ENCODE measurements at regions not wholly inside any gene's neighbourhood (a gene's known extent, or its start where the extent isn't known, plus 50 kb on each side); places are given as distances from the start of the nearest gene placed in this dataset.

GRCh38 chr1:218996362-218996761, 177.3 kb upstream of the LYPLAL1 start:
- H2AFZ ChIP-seq (ENCODE audit: control insufficient read depth, low read depth, low read length), result no peak overlapping the region
- H3K27me3 ChIP-seq (replicated peaks in 1 of 2; ENCODE audit: control insufficient read depth in 2 of 2, insufficient read depth in 2 of 2, low read length in 1 of 2), result no peaks in the 10 kb centered on the region
- no peak overlapping the region for H3K9ac ChIP-seq (ENCODE audit: control insufficient read depth, insufficient read depth, low read length)
- no peak overlapping the region for H3K27ac ChIP-seq (ENCODE audit: control insufficient read depth, insufficient read depth)
- ATAC-seq, result peak; percentile 51; the same call in 1 of the 3 replicates
- H4K20me1 ChIP-seq (ENCODE audit: control insufficient read depth, insufficient read depth), result no peaks in the 10 kb centered on the region
- no peaks in the 10 kb centered on the region for H3K79me2 ChIP-seq (ENCODE audit: control insufficient read depth, insufficient read depth, low read length)
- SMC1A ChIA-PET (ENCODE audit: uncharacterized antibody, unreplicated experiment), result interaction anchor here (1.0 to 1.5 kb wide), 2 partner anchors 14 to 432 kb away, joined by 3 to 5 read pairs; no protein-coding TSS in a partner anchor
- H3K4me1 ChIP-seq (ENCODE audit: control insufficient read depth, insufficient read depth, low read length), result no peaks in the 10 kb centered on the region
- DNase-seq (ENCODE audit: low read depth, low spot score), result no peak
- H3K4me2 ChIP-seq (ENCODE audit: control insufficient read depth, insufficient read depth), result no peak overlapping the region
- intact Hi-C loops (cut with micrococcal nuclease; ENCODE audit: unreplicated experiment), result no loop called here
- FAIRE-seq, result no peak
- H3K4me3 ChIP-seq, result no peak overlapping the region
- H3K9me3 ChIP-seq (replicated peaks; ENCODE audit: control insufficient read depth, insufficient read depth, low read length), result no peaks in the 10 kb centered on the region
- no peaks in the 10 kb centered on the region for H3K36me3 ChIP-seq (ENCODE audit: control insufficient read depth in 2 of 2, insufficient read depth in 2 of 2, low read length in 1 of 2)
- no TSS peak for BruUV-seq (replicated peaks)
- POLR2A ChIA-PET, result no interaction called here
- CTCF ChIA-PET, result no interaction called here
- RAD21 ChIA-PET (ENCODE audit: unreplicated experiment), result interaction anchor here (1.0 kb wide), 1 partner anchor 192 kb away, joined by 3 read pairs; no protein-coding TSS in a partner anchor
- in situ Hi-C loops (cut with MboI), result no loop called here
- TF ChIP-seq PAX5 (IDR thresholded peaks at IDR 0.05; ENCODE audit: borderline replicate concordance, low read depth, low read length) (no peak), SP1 (IDR thresholded peaks at IDR 0.05; ENCODE audit: low read depth, low read length) (no peak), E4F1 (IDR thresholded peaks at IDR 0.05; ENCODE audit: borderline replicate concordance, partially characterized antibody) (no peak), RCOR1 (conservative IDR thresholded peaks at IDR 0.05; ENCODE audit: low read depth, low read length) (no peak), CHD1 (IDR thresholded peaks at IDR 0.05; ENCODE audit: low read depth, low read length) (no peak), EP300 (IDR thresholded peaks at IDR 0.05; ENCODE audit: borderline replicate concordance in 1 of 2, control insufficient read depth in 1 of 2, low read depth in 2 of 2, low read length in 2 of 2) (no peak), SPI1 (IDR thresholded peaks at IDR 0.05; ENCODE audit: borderline replicate concordance, insufficient read depth, low read depth, low read length) (no peak), GATAD2B (conservative IDR thresholded peaks at IDR 0.05; ENCODE audit: low read depth) (no peak), CEBPZ (IDR thresholded peaks at IDR 0.05; ENCODE audit: low read depth, low read length) (no peak), CBFB (IDR thresholded peaks at IDR 0.05; ENCODE audit: low read depth) (no peak), ASH2L (IDR thresholded peaks at IDR 0.05; ENCODE audit: borderline replicate concordance, low read depth) (no peak), RELA (IDR thresholded peaks at IDR 0.05; ENCODE audit: borderline replicate concordance, partially characterized antibody) (no peak), NFXL1 (IDR thresholded peaks at IDR 0.05; ENCODE audit: borderline replicate concordance) (no peak)
- TF ChIP-seq, protein P1, sequence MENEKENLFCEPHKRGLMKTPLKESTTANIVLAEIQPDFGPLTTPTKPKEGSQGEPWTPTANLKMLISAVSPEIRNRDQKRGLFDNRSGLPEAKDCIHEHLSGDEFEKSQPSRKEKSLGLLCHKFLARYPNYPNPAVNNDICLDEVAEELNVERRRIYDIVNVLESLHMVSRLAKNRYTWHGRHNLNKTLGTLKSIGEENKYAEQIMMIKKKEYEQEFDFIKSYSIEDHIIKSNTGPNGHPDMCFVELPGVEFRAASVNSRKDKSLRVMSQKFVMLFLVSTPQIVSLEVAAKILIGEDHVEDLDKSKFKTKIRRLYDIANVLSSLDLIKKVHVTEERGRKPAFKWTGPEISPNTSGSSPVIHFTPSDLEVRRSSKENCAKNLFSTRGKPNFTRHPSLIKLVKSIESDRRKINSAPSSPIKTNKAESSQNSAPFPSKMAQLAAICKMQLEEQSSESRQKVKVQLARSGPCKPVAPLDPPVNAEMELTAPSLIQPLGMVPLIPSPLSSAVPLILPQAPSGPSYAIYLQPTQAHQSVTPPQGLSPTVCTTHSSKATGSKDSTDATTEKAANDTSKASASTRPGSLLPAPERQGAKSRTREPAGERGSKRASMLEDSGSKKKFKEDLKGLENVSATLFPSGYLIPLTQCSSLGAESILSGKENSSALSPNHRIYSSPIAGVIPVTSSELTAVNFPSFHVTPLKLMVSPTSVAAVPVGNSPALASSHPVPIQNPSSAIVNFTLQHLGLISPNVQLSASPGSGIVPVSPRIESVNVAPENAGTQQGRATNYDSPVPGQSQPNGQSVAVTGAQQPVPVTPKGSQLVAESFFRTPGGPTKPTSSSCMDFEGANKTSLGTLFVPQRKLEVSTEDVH (IDR thresholded peaks at IDR 0.05; ENCODE audit: low read depth, partially characterized antibody), result no peak
- TF ChIP-seq, protein P2, sequence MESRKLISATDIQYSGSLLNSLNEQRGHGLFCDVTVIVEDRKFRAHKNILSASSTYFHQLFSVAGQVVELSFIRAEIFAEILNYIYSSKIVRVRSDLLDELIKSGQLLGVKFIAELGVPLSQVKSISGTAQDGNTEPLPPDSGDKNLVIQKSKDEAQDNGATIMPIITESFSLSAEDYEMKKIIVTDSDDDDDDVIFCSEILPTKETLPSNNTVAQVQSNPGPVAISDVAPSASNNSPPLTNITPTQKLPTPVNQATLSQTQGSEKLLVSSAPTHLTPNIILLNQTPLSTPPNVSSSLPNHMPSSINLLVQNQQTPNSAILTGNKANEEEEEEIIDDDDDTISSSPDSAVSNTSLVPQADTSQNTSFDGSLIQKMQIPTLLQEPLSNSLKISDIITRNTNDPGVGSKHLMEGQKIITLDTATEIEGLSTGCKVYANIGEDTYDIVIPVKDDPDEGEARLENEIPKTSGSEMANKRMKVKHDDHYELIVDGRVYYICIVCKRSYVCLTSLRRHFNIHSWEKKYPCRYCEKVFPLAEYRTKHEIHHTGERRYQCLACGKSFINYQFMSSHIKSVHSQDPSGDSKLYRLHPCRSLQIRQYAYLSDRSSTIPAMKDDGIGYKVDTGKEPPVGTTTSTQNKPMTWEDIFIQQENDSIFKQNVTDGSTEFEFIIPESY (IDR thresholded peaks at IDR 0.05), result no peak

All from GM12878 (cell line).